Neural progenitor cell (in vitro differentiated cells): ENCODE measurements at regions not wholly inside any gene's neighbourhood (a gene's known extent, or its start where the extent isn't known, plus 50 kb on each side); places are given as distances from the start of the nearest gene placed in this dataset.

Source experiments
- DNase-seq: peaks from one replicate; pipeline ENCODE4 v3.0.0-alpha.2; 2016; ENCODE audit warnings: low spot score
- H2AFZ ChIP-seq: fragments of 200-600 bp; sonication (generic); replicated peaks from 2 replicates; pipeline ENCODE4 v1.6.1; 2016; ENCODE audit warnings: antibody characterized with exemption
- H3F3A ChIP-seq: fragments of 200-600 bp; sonication (generic); 2 replicates; pipeline ENCODE4 v1.6.1; 2016; ENCODE audit warnings: antibody characterized with exemption, low read depth
- H3K27ac ChIP-seq: fragments of 200-600 bp; sonication (generic); 2 replicates; pipeline ENCODE4 v1.5.1; 2016; ENCODE audit warnings: mild to moderate bottlenecking
- H3K27me3 ChIP-seq: fragments of 200-600 bp; sonication (generic); 2 replicates; pipeline ENCODE4 v1.6.1; 2016; ENCODE audit warnings: mild to moderate bottlenecking, moderate library complexity
- H3K36me3 ChIP-seq: fragments of 200-600 bp; sonication (generic); 2 replicates; pipeline ENCODE4 v1.5.1; 2016
- H3K4me1 ChIP-seq: fragments of 200-600 bp; sonication (generic); 2 replicates; pipeline ENCODE4 v1.6.1; 2016; ENCODE audit warnings: mixed run types
- H3K4me2 ChIP-seq: fragments of 200-600 bp; sonication (generic); 2 replicates; pipeline ENCODE4 v1.6.1; 2016
- H3K4me3 ChIP-seq: fragments of 200-600 bp; sonication (generic); 2 replicates; pipeline ENCODE4 v1.5.1; 2016
- H3K79me2 ChIP-seq: fragments of 200-600 bp; sonication (generic); 2 replicates; pipeline ENCODE4 v1.6.1; 2016; ENCODE audit warnings: low read depth
- H3K9ac ChIP-seq: fragments of 200-600 bp; sonication (generic); 2 replicates; pipeline ENCODE4 v1.6.1; 2016
- H3K9me3 ChIP-seq: fragments of 200-600 bp; sonication (generic); 2 replicates; pipeline ENCODE4 v1.5.1; 2016; ENCODE audit warnings: low read depth
- H4K20me1 ChIP-seq: fragments of 200-600 bp; sonication (generic); 2 replicates; pipeline ENCODE4 v1.6.1; 2016; ENCODE audit warnings: low read depth
- H3K27ac Mint-ChIP-seq: 3 replicates; pipeline ENCODE4 v1.8.0; 2021; ENCODE audit warnings: mixed read lengths
- H3K27me3 Mint-ChIP-seq: 2 replicates; pipeline ENCODE4 v1.8.0; 2022; ENCODE audit warnings: low read depth, mild to moderate bottlenecking, inconsistent platforms, moderate library complexity, mixed read lengths; ENCODE audit not compliant: insufficient read depth
- H3K36me3 Mint-ChIP-seq: 3 replicates; pipeline ENCODE4 v1.8.0; 2021; ENCODE audit warnings: mixed read lengths
- H3K4me1 Mint-ChIP-seq: 3 replicates; pipeline ENCODE4 v1.8.0; 2021; ENCODE audit warnings: mixed read lengths
- H3K4me3 Mint-ChIP-seq: 3 replicates; pipeline ENCODE4 v1.8.0; 2021; ENCODE audit warnings: mild to moderate bottlenecking, moderate library complexity, mixed read lengths
- H3K9me3 Mint-ChIP-seq: 3 replicates; pipeline ENCODE4 v1.8.0; 2020; ENCODE audit warnings: mixed read lengths
- EZH2 ChIP-seq: fragments of 200-600 bp; sonication (generic); IDR thresholded peaks from 2 replicates; pipeline ENCODE4 v1.6.1; 2017; ENCODE audit warnings: antibody characterized with exemption, mild to moderate bottlenecking, moderate library complexity
- EZH2phosphoT487 ChIP-seq: fragments of 200-600 bp; sonication (generic); IDR thresholded peaks from 2 replicates; pipeline ENCODE4 v1.6.1; 2017; ENCODE audit warnings: antibody characterized with exemption
- TF ChIP-seq, protein P1 (sequence below): fragments of 200-600 bp; sonication (generic); IDR thresholded peaks from 2 replicates; pipeline ENCODE4 v1.5.1; 2017; ENCODE audit warnings: antibody characterized with exemption, mild to moderate bottlenecking

DNA sequence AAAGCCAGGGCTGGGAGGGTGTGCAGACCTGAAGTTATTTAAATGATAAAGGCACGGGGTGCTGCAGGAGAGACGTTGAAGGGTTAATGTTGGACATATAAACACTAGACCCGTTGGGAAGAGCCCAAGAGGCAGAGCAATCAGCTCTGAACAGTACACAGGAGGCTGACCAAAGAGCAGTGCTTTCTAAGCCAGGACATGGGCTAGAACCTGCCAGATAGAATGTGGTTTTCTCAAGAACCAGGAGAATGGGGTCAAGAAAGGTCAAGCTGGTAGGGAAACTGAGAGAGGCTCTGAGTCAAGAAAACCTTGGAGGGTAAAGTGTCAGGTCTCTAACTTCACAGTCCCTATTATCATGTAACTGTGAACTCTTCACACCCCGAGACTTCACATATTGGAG lies 143.2 kb upstream of the EEA1 start:
- peaks cover 2% of the 10 kb centered on the region for H3K4me1 Mint-ChIP-seq
- Histone ChIP-seq H3K4me2 (no peak overlapping the region), H3K27ac (no peak overlapping the region), H2AFZ (no peak overlapping the region), H3K4me1 (no peaks in the 10 kb centered on the region), H3K79me2 (no peaks in the 10 kb centered on the region), H3K9me3 (no peaks in the 10 kb centered on the region), H3K4me3 (no peak overlapping the region), H3K9ac (no peak overlapping the region), H3F3A (no peaks in the 10 kb centered on the region), H3K27me3 (no peaks in the 10 kb centered on the region), H4K20me1 (no peaks in the 10 kb centered on the region), H3K36me3 (no peaks in the 10 kb centered on the region)
- no peak overlapping the region for H3K4me3 Mint-ChIP-seq
- TF ChIP-seq EZH2phosphoT487: no peak
- TF ChIP-seq, protein P1, sequence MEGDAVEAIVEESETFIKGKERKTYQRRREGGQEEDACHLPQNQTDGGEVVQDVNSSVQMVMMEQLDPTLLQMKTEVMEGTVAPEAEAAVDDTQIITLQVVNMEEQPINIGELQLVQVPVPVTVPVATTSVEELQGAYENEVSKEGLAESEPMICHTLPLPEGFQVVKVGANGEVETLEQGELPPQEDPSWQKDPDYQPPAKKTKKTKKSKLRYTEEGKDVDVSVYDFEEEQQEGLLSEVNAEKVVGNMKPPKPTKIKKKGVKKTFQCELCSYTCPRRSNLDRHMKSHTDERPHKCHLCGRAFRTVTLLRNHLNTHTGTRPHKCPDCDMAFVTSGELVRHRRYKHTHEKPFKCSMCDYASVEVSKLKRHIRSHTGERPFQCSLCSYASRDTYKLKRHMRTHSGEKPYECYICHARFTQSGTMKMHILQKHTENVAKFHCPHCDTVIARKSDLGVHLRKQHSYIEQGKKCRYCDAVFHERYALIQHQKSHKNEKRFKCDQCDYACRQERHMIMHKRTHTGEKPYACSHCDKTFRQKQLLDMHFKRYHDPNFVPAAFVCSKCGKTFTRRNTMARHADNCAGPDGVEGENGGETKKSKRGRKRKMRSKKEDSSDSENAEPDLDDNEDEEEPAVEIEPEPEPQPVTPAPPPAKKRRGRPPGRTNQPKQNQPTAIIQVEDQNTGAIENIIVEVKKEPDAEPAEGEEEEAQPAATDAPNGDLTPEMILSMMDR: no peak
- H3K36me3 Mint-ChIP-seq: no peaks in the 10 kb centered on the region
- peaks cover 5% of the 10 kb centered on the region for H3K9me3 Mint-ChIP-seq
- H3K27me3 Mint-ChIP-seq: peaks cover 8% of the 10 kb centered on the region
- DNase-seq: no peak
- no peak overlapping the region for H3K27ac Mint-ChIP-seq

DNA sequence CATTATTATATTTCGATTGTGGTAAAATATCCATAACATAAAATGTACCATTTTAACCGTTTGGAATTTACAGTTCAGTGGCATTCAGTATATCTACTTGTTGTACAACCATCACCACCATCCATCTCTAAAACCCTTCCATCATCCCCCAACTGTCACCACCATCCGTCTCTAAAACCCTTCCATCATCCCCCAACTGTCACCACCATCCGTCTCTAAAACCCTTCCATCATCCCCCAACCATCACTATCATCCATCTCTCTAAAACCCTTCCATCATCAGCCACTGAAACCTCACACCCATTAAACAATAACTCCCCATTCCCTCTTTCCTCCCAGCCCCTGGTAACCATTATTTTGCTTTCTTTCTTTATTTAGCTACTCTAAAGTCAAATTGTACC lies 144.2 kb upstream of the EEA1 start:
- H3K9me3 ChIP-seq: no peaks in the 10 kb centered on the region
- no peaks in the 10 kb centered on the region for H3F3A ChIP-seq
- H3K79me2 ChIP-seq: no peaks in the 10 kb centered on the region
- H3K27me3 Mint-ChIP-seq: peaks cover 8% of the 10 kb centered on the region
- DNase-seq: no peak
- no peak overlapping the region for H3K4me3 ChIP-seq
- no peak overlapping the region for H2AFZ ChIP-seq
- no peaks in the 10 kb centered on the region for H3K36me3 Mint-ChIP-seq
- no peak overlapping the region for H3K9ac ChIP-seq
- peaks cover 5% of the 10 kb centered on the region for H3K9me3 Mint-ChIP-seq
- H4K20me1 ChIP-seq: no peaks in the 10 kb centered on the region
- H3K4me1 ChIP-seq: no peaks in the 10 kb centered on the region
- no peak overlapping the region for H3K4me2 ChIP-seq
- no peak overlapping the region for H3K27ac ChIP-seq
- TF ChIP-seq, protein P1: no peak
- TF ChIP-seq EZH2phosphoT487 (no peak), EZH2 (no peak)
- peaks cover 2% of the 10 kb centered on the region for H3K4me1 Mint-ChIP-seq
- H3K27me3 ChIP-seq: no peaks in the 10 kb centered on the region
- no peak overlapping the region for H3K4me3 Mint-ChIP-seq
- no peak overlapping the region for H3K27ac Mint-ChIP-seq
- H3K36me3 ChIP-seq: no peaks in the 10 kb centered on the region

DNA sequence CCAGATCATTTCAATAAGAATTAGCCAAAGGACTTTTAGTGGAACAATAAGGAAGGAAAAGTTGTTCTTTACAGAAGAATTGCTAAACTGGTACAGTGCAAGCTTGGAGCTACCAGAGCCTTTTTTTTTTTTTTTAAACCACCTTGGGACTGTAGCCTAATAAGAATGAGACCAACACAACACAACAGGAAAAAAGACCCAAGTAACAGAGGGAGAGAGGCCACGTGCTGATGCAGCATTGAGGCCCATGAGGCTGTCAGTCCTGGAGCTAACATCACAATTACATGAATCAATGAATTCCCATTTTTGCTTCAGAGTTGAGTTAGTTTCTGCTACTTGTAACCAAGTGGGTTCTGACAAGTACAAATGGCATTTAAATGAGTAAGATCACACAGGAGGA lies 149.0 kb upstream of the EEA1 start:
- Mint-ChIP-seq H3K36me3 (peaks cover 6% of the 10 kb centered on the region), H3K27ac (peak overlapping the region; percentile 54), H3K9me3 (peaks cover 22% of the 10 kb centered on the region), H3K27me3 (peaks cover 13% of the 10 kb centered on the region), H3K4me1 (peaks cover 25% of the 10 kb centered on the region), H3K4me3 (no peak overlapping the region)
- Histone ChIP-seq H4K20me1 (no peaks in the 10 kb centered on the region), H3K4me3 (no peak overlapping the region), H3K4me2 (no peak overlapping the region), H3K9ac (no peak overlapping the region), H2AFZ (peak overlapping the region; percentile 3), H3F3A (peaks cover 15% of the 10 kb centered on the region), H3K79me2 (no peaks in the 10 kb centered on the region), H3K4me1 (peaks cover 25% of the 10 kb centered on the region), H3K27ac (no peak overlapping the region), H3K36me3 (no peaks in the 10 kb centered on the region), H3K9me3 (no peaks in the 10 kb centered on the region), H3K27me3 (no peaks in the 10 kb centered on the region)
- TF ChIP-seq EZH2phosphoT487 (no peak), EZH2 (no peak)
- TF ChIP-seq, protein P1: no peak
- DNase-seq: no peak
